ENCODE measurements at regions not wholly inside any gene's neighbourhood (a gene's known extent, or its start where the extent isn't known, plus 50 kb on each side); places are given as distances from the start of the nearest gene placed in this dataset.

DNA sequence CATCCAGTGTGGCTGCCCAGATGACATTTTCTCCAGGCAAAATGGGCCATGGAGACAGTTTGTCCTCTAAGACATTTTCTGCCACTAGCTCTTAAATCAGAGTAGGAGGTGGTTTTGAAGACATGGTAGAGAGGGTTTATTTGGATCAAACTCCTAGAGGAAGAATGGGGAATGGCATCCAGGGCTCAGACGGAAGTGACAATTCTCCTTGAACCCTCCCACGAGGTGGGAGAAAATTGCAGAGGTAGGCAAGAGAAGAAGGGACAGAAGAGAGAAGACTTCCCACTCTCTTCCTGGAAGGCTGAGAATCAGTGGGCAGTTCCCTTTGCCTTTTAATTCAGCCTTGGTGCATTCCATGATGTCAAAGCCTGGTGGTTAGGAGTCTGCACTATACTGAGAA, 194.0 kb downstream of the SMIM20 start:
- intact Hi-C loops (cut with DNase I; ENCODE audit: low total_unique reads) (no loop called here), in situ Hi-C loops (cut with MboI; ENCODE audit: low sequenced_read_pairs in 4 of 4) (no loop called here)
- H3K4me1 ChIP-seq, result peaks cover 14 to 15% of the 10 kb centered on the region in 2 donors
- H3K9me3 ChIP-seq, result no peaks in the 10 kb centered on the region
- H3K36me3 ChIP-seq, result no peaks in the 10 kb centered on the region
- no peak for ATAC-seq
- TF ChIP-seq, protein P1, sequence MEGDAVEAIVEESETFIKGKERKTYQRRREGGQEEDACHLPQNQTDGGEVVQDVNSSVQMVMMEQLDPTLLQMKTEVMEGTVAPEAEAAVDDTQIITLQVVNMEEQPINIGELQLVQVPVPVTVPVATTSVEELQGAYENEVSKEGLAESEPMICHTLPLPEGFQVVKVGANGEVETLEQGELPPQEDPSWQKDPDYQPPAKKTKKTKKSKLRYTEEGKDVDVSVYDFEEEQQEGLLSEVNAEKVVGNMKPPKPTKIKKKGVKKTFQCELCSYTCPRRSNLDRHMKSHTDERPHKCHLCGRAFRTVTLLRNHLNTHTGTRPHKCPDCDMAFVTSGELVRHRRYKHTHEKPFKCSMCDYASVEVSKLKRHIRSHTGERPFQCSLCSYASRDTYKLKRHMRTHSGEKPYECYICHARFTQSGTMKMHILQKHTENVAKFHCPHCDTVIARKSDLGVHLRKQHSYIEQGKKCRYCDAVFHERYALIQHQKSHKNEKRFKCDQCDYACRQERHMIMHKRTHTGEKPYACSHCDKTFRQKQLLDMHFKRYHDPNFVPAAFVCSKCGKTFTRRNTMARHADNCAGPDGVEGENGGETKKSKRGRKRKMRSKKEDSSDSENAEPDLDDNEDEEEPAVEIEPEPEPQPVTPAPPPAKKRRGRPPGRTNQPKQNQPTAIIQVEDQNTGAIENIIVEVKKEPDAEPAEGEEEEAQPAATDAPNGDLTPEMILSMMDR (IDR thresholded peaks at IDR 0.05 in 4 of 5, conservative IDR thresholded peaks at IDR 0.05 in 1 of 5), result no peak
- TF ChIP-seq POLR2A (IDR thresholded peaks at IDR 0.05), result no peak
- no peak for DNase-seq
- no peaks in the 10 kb centered on the region for H3K27me3 ChIP-seq
- H3K27ac ChIP-seq, result no peak overlapping the region
- no peak overlapping the region for H3K4me3 ChIP-seq

DNA sequence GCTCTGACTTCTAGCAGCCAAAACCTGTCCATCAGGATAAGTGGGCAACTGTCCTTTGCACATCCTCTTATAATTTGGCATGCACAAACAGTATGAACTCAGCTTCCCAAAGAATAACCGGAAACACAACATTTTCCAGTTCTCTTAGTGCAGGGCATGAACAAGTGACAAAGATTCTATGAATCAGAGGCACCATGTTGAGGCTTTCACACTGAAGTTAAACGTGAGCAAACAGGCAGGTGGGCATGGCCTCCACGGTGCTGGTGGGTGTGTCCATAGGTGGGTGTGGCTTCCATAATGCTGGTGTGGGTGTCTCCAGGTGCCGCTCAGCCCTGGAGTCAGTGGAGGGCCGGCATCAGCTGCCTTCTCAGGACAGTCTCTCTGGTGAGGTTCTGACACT, 196.5 kb downstream of the SMIM20 start:
- no peaks in the 10 kb centered on the region for H3K9me3 ChIP-seq
- no peaks in the 10 kb centered on the region for H3K36me3 ChIP-seq
- H3K4me3 ChIP-seq, result no peak overlapping the region
- no peak for ATAC-seq
- no peaks in the 10 kb centered on the region for H3K27me3 ChIP-seq
- TF ChIP-seq, protein P1 (IDR thresholded peaks at IDR 0.05 in 4 of 5, conservative IDR thresholded peaks at IDR 0.05 in 1 of 5), result no peak
- no peak for TF ChIP-seq POLR2A (IDR thresholded peaks at IDR 0.05)
- peaks cover 9 to 13% of the 10 kb centered on the region in 2 donors for H3K4me1 ChIP-seq
- in situ Hi-C loops (cut with MboI; ENCODE audit: low sequenced_read_pairs in 4 of 4), result no loop called here
- no peak overlapping the region for H3K27ac ChIP-seq
- DNase-seq, result no peak
- intact Hi-C loops (cut with DNase I; ENCODE audit: low total_unique reads), result no loop called here

DNA sequence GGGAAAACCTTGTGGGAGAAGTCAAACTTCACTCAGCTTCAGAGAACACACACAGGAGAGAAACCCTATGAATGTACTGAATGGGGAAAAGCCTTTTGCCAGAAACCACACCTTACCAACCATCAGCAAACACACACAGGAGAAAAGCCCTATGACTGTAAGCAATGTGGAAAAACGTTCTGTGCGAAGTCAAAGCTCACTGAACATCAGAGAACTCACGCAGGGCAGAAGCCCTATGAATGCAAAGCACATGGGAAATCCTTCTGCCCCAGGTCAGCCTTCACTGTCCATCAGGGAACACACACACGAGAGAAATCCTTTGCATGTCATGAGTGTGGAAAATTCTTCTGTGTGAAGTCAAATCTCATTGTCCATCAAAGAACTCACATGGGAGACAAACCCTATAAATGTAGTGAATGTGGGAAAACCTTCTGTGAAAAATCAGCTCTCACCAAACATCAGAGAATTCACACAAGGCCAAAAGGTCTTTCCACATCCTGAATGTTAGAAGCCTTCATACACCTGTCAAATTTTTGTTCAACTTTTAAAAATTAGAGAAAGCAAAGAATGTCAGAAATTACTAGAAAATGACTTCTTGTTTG, 199.4 kb downstream of the SMIM20 start:
- in situ Hi-C loops (cut with MboI; ENCODE audit: low sequenced_read_pairs in 4 of 4) (no loop called here), intact Hi-C loops (cut with DNase I; ENCODE audit: low total_unique reads) (no loop called here)
- Histone ChIP-seq H3K27me3 (no peaks in the 10 kb centered on the region), H3K4me1 (no peaks in the 10 kb centered on the region), H3K9me3 (no peaks in the 10 kb centered on the region), H3K27ac (no peak overlapping the region), H3K36me3 (no peaks in the 10 kb centered on the region), H3K4me3 (no peak overlapping the region)
- DNase-seq (no peak), ATAC-seq (no peak)
- TF ChIP-seq, protein P1 (IDR thresholded peaks at IDR 0.05 in 4 of 5, conservative IDR thresholded peaks at IDR 0.05 in 1 of 5), result no peak
- no peak for TF ChIP-seq POLR2A (IDR thresholded peaks at IDR 0.05)

DNA sequence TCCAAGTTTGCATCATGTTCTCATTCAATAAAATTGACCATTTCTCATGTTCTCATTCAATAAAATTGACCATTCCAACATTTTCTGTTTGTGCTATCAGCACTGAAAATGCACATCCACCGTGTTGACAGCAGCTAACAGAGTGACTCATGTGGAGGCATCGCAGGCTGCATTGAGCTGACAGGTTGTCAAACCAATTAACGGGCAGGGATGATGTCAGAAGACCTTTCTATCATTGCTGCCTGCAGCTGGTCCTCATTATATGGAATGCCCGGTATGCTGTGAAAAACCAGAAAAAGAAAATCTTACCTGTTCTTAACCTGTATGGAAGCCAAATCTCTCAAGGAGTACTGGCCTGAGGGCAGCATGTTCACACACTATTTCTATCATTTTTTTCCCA, 202.0 kb downstream of the SMIM20 start:
- DNase-seq (no peak), ATAC-seq (no peak)
- Histone ChIP-seq H3K27ac (no peak overlapping the region), H3K4me1 (no peaks in the 10 kb centered on the region), H3K27me3 (no peaks in the 10 kb centered on the region), H3K9me3 (no peaks in the 10 kb centered on the region), H3K4me3 (no peak overlapping the region), H3K36me3 (no peaks in the 10 kb centered on the region)
- TF ChIP-seq POLR2A (IDR thresholded peaks at IDR 0.05), result no peak
- TF ChIP-seq, protein P1 (IDR thresholded peaks at IDR 0.05 in 4 of 5, conservative IDR thresholded peaks at IDR 0.05 in 1 of 5), result no peak
- in situ Hi-C loops (cut with MboI; ENCODE audit: low sequenced_read_pairs in 4 of 4), result no loop called here
- intact Hi-C loops (cut with DNase I; ENCODE audit: low total_unique reads), result no loop called here
